HEK293 (cell line): ENCODE measurements at regions not wholly inside any gene's neighbourhood (a gene's known extent, or its start where the extent isn't known, plus 50 kb on each side); places are given as distances from the start of the nearest gene placed in this dataset.

Experiments used
- CTCF ChIA-PET: fragments of 350-600 bp; formaldehyde crosslinking; extraction: SDS; loops from one replicate; lab custom pipeline; 2021; ENCODE audit warnings: antibody characterized with exemption; lab: Yijun Ruan, JAX
- POLR2A ChIA-PET: fragments of 300-600 bp; formaldehyde crosslinking; extraction: SDS; loops from one replicate; lab custom pipeline; 2020; ENCODE audit warnings: antibody characterized with exemption, inconsistent platforms; lab: Yijun Ruan, JAX
- H3K27ac ChIP-seq: fragments of 200-500 bp; sonication (Bioruptor generic); 2 replicates; pipeline ENCODE4 v1.5.1; 2014; ENCODE audit warnings: low read depth, low read length, control low read depth, inconsistent platforms; ENCODE audit errors: extremely low read depth
- H3K36me3 ChIP-seq, 2 experiments: fragments of 200-500 bp in 1 of 2; sonication (Bioruptor generic) in 1 of 2; 1 replicate in 1 of 2; 2 replicates in 1 of 2; pipeline ENCODE4 v1.5.1; 2014 to 2017; ENCODE audit warnings: inconsistent platforms in 2 of 2, low read length in 2 of 2; ENCODE audit not compliant: control insufficient read depth in 2 of 2, insufficient read depth in 1 of 2
- H3K4me1 ChIP-seq: fragments of 200-500 bp; sonication (Bioruptor generic); 2 replicates; pipeline ENCODE4 v1.5.1; 2014; ENCODE audit warnings: mild to moderate bottlenecking, low read length, inconsistent platforms; ENCODE audit not compliant: control insufficient read depth, insufficient read depth
- H3K4me3 ChIP-seq: 2 replicates; pipeline ENCODE4 v1.5.1; 2011; ENCODE audit warnings: low read depth, mild to moderate bottlenecking, control low read depth, low read length, moderate library complexity
- H3K9me3 ChIP-seq: fragments of 200-500 bp; sonication (Bioruptor generic); 2 replicates; pipeline ENCODE4 v1.5.1; 2014; ENCODE audit warnings: low read depth, low read length, inconsistent platforms; ENCODE audit not compliant: control insufficient read depth, insufficient read depth
- SCRT2 ChIP-seq: fragments of 450-650 bp; formaldehyde crosslinking; IDR thresholded peaks from 2 replicates; pipeline ENCODE4 v1.5.1; 2016; ENCODE audit warnings: missing biosample characterization, missing genetic modification characterization
- ZBTB7A ChIP-seq: fragments of 450-650 bp; formaldehyde crosslinking; IDR thresholded peaks from 2 replicates; pipeline ENCODE4 v1.5.1; 2016; ENCODE audit warnings: low read depth, missing biosample characterization, missing genetic modification characterization
- ZBTB8A ChIP-seq: fragments of 450-650 bp; formaldehyde crosslinking; IDR thresholded peaks from 2 replicates; pipeline ENCODE4 v1.5.1; 2016; ENCODE audit warnings: missing biosample characterization, missing genetic modification characterization
- ZNF112 ChIP-seq: fragments of 450-650 bp; formaldehyde crosslinking; IDR thresholded peaks from 2 replicates; pipeline ENCODE4 v1.5.0; 2017; ENCODE audit warnings: missing biosample characterization, missing genetic modification characterization
- ZNF174 ChIP-seq: fragments of 450-650 bp; formaldehyde crosslinking; IDR thresholded peaks from 2 replicates; pipeline ENCODE4 v1.5.0; 2017; ENCODE audit warnings: missing biosample characterization, mild to moderate bottlenecking, missing genetic modification characterization
- ZNF214 ChIP-seq: fragments of 450-650 bp; formaldehyde crosslinking; IDR thresholded peaks from 2 replicates; pipeline ENCODE4 v1.5.1; 2017; ENCODE audit warnings: missing biosample characterization, mild to moderate bottlenecking, missing genetic modification characterization, borderline replicate concordance
- ZNF266 ChIP-seq: fragments of 450-650 bp; formaldehyde crosslinking; IDR thresholded peaks from 2 replicates; pipeline ENCODE4 v1.5.1; 2016; ENCODE audit warnings: missing biosample characterization, missing genetic modification characterization, low read depth
- ZNF366 ChIP-seq: fragments of 450-650 bp; formaldehyde crosslinking; conservative IDR thresholded peaks from 2 replicates; pipeline ENCODE4 v1.5.1; 2016; ENCODE audit warnings: missing biosample characterization, missing genetic modification characterization
- ZNF585B ChIP-seq: fragments of 450-650 bp; formaldehyde crosslinking; IDR thresholded peaks from 2 replicates; pipeline ENCODE4 v1.5.1; 2016; ENCODE audit warnings: missing biosample characterization, missing genetic modification characterization
- ZNF626 ChIP-seq: fragments of 450-650 bp; sonication (Bioruptor Pico); formaldehyde crosslinking; IDR thresholded peaks from 2 replicates; pipeline ENCODE4 v1.5.1; 2018; ENCODE audit warnings: missing biosample characterization, missing genetic modification characterization, inconsistent platforms
- ZNF670 ChIP-seq: fragments of 450-650 bp; formaldehyde crosslinking; IDR thresholded peaks from 2 replicates; pipeline ENCODE4 v1.5.1; 2016; ENCODE audit warnings: missing biosample characterization, missing genetic modification characterization, low read depth
- ZNF776 ChIP-seq: fragments of 450-650 bp; formaldehyde crosslinking; IDR thresholded peaks from 2 replicates; pipeline ENCODE4 v1.5.0; 2017; ENCODE audit warnings: missing biosample characterization, missing genetic modification characterization, borderline replicate concordance
- ZSCAN16 ChIP-seq: fragments of 450-650 bp; formaldehyde crosslinking; IDR thresholded peaks from 2 replicates; pipeline ENCODE4 v1.5.1; 2016; ENCODE audit warnings: missing biosample characterization, missing genetic modification characterization
- TF ChIP-seq, protein P1 (sequence below): fragments of 450-650 bp; formaldehyde crosslinking; IDR thresholded peaks from 2 replicates; pipeline ENCODE4 v1.5.1; 2016; ENCODE audit warnings: missing biosample characterization, missing genetic modification characterization
- TF ChIP-seq, protein P2 (sequence below): fragments of 450-650 bp; formaldehyde crosslinking; IDR thresholded peaks from 2 replicates; pipeline ENCODE4 v1.5.1; 2016; ENCODE audit warnings: missing biosample characterization, missing genetic modification characterization
- TF ChIP-seq, protein P3 (sequence below): fragments of 450-650 bp; formaldehyde crosslinking; IDR thresholded peaks from 2 replicates; pipeline ENCODE4 v1.5.1; 2017; ENCODE audit warnings: missing biosample characterization, missing genetic modification characterization
- TF ChIP-seq, protein P4 (sequence below): fragments of 450-650 bp; formaldehyde crosslinking; IDR thresholded peaks from 2 replicates; pipeline ENCODE4; 2016; ENCODE audit warnings: missing biosample characterization, missing genetic modification characterization
- TF ChIP-seq, protein P5 (sequence below): fragments of 450-650 bp; formaldehyde crosslinking; IDR thresholded peaks from 2 replicates; pipeline ENCODE4 v1.5.1; 2016; ENCODE audit warnings: missing biosample characterization, missing genetic modification characterization, borderline replicate concordance
- TF ChIP-seq, protein P6 (sequence below): fragments of 450-650 bp; formaldehyde crosslinking; IDR thresholded peaks from 2 replicates; pipeline ENCODE4 v1.5.1; 2016; ENCODE audit warnings: missing biosample characterization, missing genetic modification characterization

DNA sequence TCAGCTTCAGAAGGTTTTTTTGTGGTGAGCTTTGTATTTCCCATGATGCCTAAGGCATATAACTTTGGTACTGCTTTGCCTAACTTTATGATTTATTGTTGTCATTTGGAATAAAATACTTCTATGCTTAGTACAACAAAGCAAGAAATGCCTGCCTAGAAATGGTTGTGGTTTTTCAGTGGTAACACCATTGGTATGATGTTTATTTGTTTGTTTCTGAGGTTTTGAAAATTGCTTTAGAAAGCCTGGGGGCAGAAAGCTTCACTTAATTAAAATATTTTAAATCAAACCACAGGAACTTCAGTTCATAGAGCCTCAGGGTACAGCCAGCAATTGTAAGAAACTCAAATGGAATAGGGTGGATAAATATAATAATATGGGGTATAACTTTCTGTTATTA, 351.2 kb upstream of the MAP3K7 start:
- Histone ChIP-seq H3K4me1 (no peaks in the 10 kb centered on the region), H3K9me3 (no peaks in the 10 kb centered on the region), H3K4me3 (no peak overlapping the region), H3K36me3 (no peaks in the 10 kb centered on the region), H3K27ac (no peak overlapping the region)
- ChIA-PET POLR2A (no interaction called here), CTCF (interaction anchor here (0.6 to 2.4 kb wide), 6 partner anchors 27 to 728 kb away, joined by 3 to 10 read pairs (median 3); no protein-coding TSS in a partner anchor)
- TF ChIP-seq, protein P1, sequence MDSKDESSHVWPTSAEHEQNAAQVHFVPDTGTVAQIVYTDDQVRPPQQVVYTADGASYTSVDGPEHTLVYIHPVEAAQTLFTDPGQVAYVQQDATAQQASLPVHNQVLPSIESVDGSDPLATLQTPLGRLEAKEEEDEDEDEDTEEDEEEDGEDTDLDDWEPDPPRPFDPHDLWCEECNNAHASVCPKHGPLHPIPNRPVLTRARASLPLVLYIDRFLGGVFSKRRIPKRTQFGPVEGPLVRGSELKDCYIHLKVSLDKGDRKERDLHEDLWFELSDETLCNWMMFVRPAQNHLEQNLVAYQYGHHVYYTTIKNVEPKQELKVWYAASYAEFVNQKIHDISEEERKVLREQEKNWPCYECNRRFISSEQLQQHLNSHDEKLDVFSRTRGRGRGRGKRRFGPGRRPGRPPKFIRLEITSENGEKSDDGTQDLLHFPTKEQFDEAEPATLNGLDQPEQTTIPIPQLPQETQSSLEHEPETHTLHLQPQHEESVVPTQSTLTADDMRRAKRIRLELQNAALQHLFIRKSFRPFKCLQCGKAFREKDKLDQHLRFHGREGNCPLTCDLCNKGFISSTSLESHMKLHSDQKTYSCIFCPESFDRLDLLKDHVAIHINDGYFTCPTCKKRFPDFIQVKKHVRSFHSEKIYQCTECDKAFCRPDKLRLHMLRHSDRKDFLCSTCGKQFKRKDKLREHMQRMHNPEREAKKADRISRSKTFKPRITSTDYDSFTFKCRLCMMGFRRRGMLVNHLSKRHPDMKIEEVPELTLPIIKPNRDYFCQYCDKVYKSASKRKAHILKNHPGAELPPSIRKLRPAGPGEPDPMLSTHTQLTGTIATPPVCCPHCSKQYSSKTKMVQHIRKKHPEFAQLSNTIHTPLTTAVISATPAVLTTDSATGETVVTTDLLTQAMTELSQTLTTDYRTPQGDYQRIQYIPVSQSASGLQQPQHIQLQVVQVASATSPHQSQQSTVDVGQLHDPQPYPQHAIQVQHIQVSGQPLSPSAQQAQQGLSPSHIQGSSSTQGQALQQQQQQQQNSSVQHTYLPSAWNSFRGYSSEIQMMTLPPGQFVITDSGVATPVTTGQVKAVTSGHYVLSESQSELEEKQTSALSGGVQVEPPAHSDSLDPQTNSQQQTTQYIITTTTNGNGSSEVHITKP = no peak
- TF ChIP-seq ZNF776 (tag by site-specific recombination) = no peak
- TF ChIP-seq, protein P2, sequence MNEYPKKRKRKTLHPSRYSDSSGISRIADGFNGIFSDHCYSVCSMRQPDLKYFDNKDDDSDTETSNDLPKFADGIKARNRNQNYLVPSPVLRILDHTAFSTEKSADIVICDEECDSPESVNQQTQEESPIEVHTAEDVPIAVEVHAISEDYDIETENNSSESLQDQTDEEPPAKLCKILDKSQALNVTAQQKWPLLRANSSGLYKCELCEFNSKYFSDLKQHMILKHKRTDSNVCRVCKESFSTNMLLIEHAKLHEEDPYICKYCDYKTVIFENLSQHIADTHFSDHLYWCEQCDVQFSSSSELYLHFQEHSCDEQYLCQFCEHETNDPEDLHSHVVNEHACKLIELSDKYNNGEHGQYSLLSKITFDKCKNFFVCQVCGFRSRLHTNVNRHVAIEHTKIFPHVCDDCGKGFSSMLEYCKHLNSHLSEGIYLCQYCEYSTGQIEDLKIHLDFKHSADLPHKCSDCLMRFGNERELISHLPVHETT (tag by site-specific recombination) = no peak
- TF ChIP-seq ZNF626 (tag by site-specific recombination) = no peak
- TF ChIP-seq SCRT2 (tag by site-specific recombination) = no peak
- TF ChIP-seq ZSCAN16 (tag by site-specific recombination) = no peak
- TF ChIP-seq ZNF112 = no peak
- TF ChIP-seq, protein P3, sequence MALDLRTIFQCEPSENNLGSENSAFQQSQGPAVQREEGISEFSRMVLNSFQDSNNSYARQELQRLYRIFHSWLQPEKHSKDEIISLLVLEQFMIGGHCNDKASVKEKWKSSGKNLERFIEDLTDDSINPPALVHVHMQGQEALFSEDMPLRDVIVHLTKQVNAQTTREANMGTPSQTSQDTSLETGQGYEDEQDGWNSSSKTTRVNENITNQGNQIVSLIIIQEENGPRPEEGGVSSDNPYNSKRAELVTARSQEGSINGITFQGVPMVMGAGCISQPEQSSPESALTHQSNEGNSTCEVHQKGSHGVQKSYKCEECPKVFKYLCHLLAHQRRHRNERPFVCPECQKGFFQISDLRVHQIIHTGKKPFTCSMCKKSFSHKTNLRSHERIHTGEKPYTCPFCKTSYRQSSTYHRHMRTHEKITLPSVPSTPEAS (tag by site-specific recombination) = no peak
- no peak for TF ChIP-seq ZNF670 (tag by site-specific recombination)
- TF ChIP-seq ZNF266 (tag by site-specific recombination) = no peak
- TF ChIP-seq ZBTB8A = no peak
- TF ChIP-seq ZNF174 (tag by site-specific recombination) = no peak
- TF ChIP-seq ZNF214 (tag by site-specific recombination) = no peak
- TF ChIP-seq ZNF366 (tag by site-specific recombination) = no peak
- TF ChIP-seq ZBTB7A (tag by site-specific recombination) = no peak
- TF ChIP-seq, protein P4, sequence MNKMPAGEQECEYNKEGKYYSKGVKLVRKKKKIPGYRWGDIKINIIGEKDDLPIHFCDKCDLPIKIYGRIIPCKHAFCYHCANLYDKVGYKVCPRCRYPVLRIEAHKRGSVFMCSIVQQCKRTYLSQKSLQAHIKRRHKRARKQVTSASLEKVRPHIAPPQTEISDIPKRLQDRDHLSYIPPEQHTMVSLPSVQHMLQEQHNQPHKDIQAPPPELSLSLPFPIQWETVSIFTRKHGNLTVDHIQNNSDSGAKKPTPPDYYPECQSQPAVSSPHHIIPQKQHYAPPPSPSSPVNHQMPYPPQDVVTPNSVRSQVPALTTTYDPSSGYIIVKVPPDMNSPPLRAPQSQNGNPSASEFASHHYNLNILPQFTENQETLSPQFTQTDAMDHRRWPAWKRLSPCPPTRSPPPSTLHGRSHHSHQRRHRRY (tag by site-specific recombination) = no peak
- TF ChIP-seq ZNF585B (tag by site-specific recombination) = no peak
- TF ChIP-seq, protein P5, sequence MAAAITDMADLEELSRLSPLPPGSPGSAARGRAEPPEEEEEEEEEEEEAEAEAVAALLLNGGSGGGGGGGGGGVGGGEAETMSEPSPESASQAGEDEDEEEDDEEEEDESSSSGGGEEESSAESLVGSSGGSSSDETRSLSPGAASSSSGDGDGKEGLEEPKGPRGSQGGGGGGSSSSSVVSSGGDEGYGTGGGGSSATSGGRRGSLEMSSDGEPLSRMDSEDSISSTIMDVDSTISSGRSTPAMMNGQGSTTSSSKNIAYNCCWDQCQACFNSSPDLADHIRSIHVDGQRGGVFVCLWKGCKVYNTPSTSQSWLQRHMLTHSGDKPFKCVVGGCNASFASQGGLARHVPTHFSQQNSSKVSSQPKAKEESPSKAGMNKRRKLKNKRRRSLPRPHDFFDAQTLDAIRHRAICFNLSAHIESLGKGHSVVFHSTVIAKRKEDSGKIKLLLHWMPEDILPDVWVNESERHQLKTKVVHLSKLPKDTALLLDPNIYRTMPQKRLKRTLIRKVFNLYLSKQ (tag by site-specific recombination) = no peak
- TF ChIP-seq, protein P6, sequence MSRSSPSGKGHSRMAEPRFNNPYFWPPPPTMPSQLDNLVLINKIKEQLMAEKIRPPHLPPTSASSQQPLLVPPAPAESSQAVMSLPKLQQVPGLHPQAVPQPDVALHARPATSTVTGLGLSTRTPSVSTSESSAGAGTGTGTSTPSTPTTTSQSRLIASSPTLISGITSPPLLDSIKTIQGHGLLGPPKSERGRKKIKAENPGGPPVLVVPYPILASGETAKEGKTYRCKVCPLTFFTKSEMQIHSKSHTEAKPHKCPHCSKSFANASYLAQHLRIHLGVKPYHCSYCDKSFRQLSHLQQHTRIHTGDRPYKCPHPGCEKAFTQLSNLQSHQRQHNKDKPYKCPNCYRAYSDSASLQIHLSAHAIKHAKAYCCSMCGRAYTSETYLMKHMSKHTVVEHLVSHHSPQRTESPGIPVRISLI (tag by site-specific recombination) = no peak
